ENCODE measurements at regions not wholly inside any gene's neighbourhood (a gene's known extent, or its start where the extent isn't known, plus 50 kb on each side); places are given as distances from the start of the nearest gene placed in this dataset.

GRCh38 chr1:79190074-79190473 is 183.5 kb upstream of the ADGRL4 start:
- H3K27me3 ChIP-seq (ENCODE audit: control insufficient read depth in 4 of 4, insufficient read depth in 4 of 4, low read length in 3 of 4) = no peaks in the 10 kb centered on the region
- no peak for DNase-seq (ENCODE audit: low spot score)
- no peak for TF ChIP-seq CTCF (IDR thresholded peaks at IDR 0.05; ENCODE audit: low read depth, low read length, missing input control)
- TF ChIP-seq REST (IDR thresholded peaks at IDR 0.05) = no peak
- no peak for TF ChIP-seq YY1 (IDR thresholded peaks at IDR 0.05)
- TF ChIP-seq ATF3 (IDR thresholded peaks at IDR 0.05) = no peak
- TF ChIP-seq GABPA (IDR thresholded peaks at IDR 0.05 in 1 of 2, conservative IDR thresholded peaks at IDR 0.05 in 1 of 2) = no peak
- TF ChIP-seq JUND (IDR thresholded peaks at IDR 0.05) = no peak
- no peak for TF ChIP-seq FOXA2 (IDR thresholded peaks at IDR 0.05)
- no peak for TF ChIP-seq HNF4G (IDR thresholded peaks at IDR 0.05)
- no peak for TF ChIP-seq ZBTB33 (IDR thresholded peaks at IDR 0.05)
- TF ChIP-seq EGR1 (IDR thresholded peaks at IDR 0.05; ENCODE audit: low read depth in 2 of 2) = no peak
- TF ChIP-seq FOXA1 (IDR thresholded peaks at IDR 0.05) = no peak
- TF ChIP-seq NR2F2 (IDR thresholded peaks at IDR 0.05) = no peak
- TF ChIP-seq MAX (IDR thresholded peaks at IDR 0.05) = no peak
- no peak for TF ChIP-seq RXRA (IDR thresholded peaks at IDR 0.05)
- no peak for TF ChIP-seq TAF1 (conservative IDR thresholded peaks at IDR 0.05)
- no peak for TF ChIP-seq SP1 (IDR thresholded peaks at IDR 0.05)
- no peak for TF ChIP-seq RAD21 (IDR thresholded peaks at IDR 0.05)
- TF ChIP-seq HNF4A (conservative IDR thresholded peaks at IDR 0.05) = no peak

More at GRCh38 chr1:79190074-79190473, 183.5 kb upstream of the ADGRL4 start:
- Histone ChIP-seq H3K9me3 (ENCODE audit: control insufficient read depth in 4 of 4, low read length in 3 of 4) (no peaks in the 10 kb centered on the region), H3K9ac (ENCODE audit: low read depth in 1 of 2, low read length in 2 of 2) (no peak overlapping the region), H3K4me1 (ENCODE audit: control insufficient read depth in 4 of 4, insufficient read depth in 4 of 4, low read length in 3 of 4) (no peaks in the 10 kb centered on the region), H3K4me3 (ENCODE audit: low read depth in 1 of 3, low read length in 3 of 3) (no peak overlapping the region), H3K36me3 (ENCODE audit: control insufficient read depth in 4 of 4, insufficient read depth in 3 of 4, low read depth in 1 of 4, low read length in 3 of 4) (no peaks in the 10 kb centered on the region), H3K27ac (ENCODE audit: low read depth in 1 of 2, low read length in 2 of 2) (no peak overlapping the region)
- 79% methylated on average over 1 of the region's 1 CpG for WGBS

Measured in liver (tissue), 8 donors.